ENCODE measurements at regions not wholly inside any gene's neighbourhood (a gene's known extent, or its start where the extent isn't known, plus 50 kb on each side); places are given as distances from the start of the nearest gene placed in this dataset.
"Not testable (repeated sequence)": the region's sequence is repeated elsewhere in the genome, so short reads cannot be mapped to it uniquely, and the experiment has no call there.

DNA sequence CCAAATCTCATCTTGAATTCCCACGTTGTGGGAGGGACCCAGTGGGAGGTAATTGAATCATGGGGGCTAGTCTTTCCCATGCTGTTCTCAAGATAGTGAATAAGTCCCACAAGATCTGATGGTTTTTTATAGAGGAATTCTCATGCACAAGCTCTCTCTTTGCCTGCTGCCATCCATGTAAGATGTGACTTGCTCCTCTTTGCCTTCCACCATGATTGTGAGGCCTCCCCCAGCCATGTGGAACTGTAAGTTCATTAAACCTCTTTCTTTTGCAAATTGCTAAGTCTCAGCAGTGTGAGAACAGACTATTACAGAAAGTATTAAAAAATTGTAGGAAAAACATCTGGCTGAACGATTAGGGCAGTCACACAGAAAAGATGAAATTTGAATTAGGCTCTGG lies 921.8 kb downstream of the MCTP2 start:
- not testable (repeated sequence) for H3K4me1 Mint-ChIP-seq, DNase-seq, H3K4me3 Mint-ChIP-seq, H3K36me3 Mint-ChIP-seq, H3K27me3 Mint-ChIP-seq, H3K27ac Mint-ChIP-seq
- peaks cover 13% of the 10 kb centered on the region for H3K9me3 Mint-ChIP-seq

DNA sequence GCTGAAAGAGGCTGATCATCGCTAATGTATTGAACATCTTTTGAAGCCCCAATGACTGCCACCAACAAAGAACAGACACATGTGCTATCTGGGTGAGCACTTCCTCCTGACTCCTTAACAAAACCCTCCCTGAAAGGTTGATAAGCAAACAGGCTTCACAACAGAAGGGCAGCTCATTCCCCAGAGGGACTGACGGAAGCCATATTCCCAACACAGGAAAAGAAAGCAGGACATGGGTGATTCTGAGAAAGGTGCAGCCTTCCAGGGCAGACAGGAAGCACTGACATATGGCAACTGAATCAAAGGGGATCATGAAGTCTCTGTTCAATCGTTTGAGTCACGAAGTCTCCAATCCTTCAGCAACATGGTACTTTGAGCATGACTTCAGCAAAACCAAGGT lies 929.0 kb downstream of the MCTP2 start:
- Mint-ChIP-seq H3K27me3 (no peaks in the 10 kb centered on the region), H3K4me3 (no peak overlapping the region), H3K27ac (no peak overlapping the region), H3K9me3 (peaks cover 2% of the 10 kb centered on the region), H3K36me3 (no peaks in the 10 kb centered on the region), H3K4me1 (no peaks in the 10 kb centered on the region)
- no peak for DNase-seq

DNA sequence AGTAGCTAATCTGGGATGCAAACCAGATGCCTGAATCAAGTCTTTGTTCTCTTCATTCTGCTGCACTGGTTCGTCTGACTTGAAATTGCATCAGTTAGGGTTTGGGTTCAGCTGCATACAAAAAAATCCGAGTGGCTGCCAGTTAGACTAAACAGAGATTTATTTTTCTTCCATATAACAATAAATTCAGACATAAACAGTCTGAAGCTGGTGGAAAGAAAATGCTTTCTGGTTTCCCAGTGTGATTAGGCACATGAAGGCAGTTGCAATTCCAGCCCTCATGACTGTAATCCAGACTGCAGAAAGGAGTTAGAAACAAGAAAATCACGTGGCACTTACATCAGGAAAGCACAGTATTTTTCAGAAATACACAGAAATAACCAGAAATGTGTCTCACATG lies 930.7 kb downstream of the MCTP2 start:
- no peaks in the 10 kb centered on the region for H3K4me1 Mint-ChIP-seq
- no peaks in the 10 kb centered on the region for H3K36me3 Mint-ChIP-seq
- H3K27ac Mint-ChIP-seq: no peak overlapping the region
- peaks cover 3% of the 10 kb centered on the region for H3K9me3 Mint-ChIP-seq
- H3K27me3 Mint-ChIP-seq: peaks cover under 1% of the 10 kb centered on the region
- no peak for DNase-seq
- H3K4me3 Mint-ChIP-seq: no peak overlapping the region

DNA sequence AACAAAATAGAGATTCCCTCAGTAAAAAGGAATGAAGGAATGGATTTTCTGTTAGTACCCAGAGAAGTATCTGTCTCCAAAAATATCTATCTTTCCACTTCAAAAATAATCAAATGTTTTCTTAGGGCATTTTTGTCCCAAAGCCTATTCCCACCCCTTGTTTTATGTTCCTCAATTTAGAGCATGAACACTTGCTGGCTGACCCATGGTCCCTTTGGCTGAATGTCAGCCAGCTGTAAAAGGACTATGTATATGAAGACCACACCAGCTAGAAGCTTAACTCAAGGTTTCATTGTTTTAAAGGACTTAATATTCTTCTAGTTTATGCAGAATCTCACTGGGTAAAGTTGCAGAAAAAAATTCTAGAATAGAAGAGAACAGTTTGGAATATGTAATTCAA lies 931.2 kb downstream of the MCTP2 start:
- Mint-ChIP-seq H3K27me3 (peaks cover 5% of the 10 kb centered on the region), H3K27ac (no peak overlapping the region), H3K9me3 (peaks cover 6% of the 10 kb centered on the region), H3K4me1 (no peaks in the 10 kb centered on the region), H3K4me3 (no peak overlapping the region), H3K36me3 (no peaks in the 10 kb centered on the region)
- DNase-seq: no peak

DNA sequence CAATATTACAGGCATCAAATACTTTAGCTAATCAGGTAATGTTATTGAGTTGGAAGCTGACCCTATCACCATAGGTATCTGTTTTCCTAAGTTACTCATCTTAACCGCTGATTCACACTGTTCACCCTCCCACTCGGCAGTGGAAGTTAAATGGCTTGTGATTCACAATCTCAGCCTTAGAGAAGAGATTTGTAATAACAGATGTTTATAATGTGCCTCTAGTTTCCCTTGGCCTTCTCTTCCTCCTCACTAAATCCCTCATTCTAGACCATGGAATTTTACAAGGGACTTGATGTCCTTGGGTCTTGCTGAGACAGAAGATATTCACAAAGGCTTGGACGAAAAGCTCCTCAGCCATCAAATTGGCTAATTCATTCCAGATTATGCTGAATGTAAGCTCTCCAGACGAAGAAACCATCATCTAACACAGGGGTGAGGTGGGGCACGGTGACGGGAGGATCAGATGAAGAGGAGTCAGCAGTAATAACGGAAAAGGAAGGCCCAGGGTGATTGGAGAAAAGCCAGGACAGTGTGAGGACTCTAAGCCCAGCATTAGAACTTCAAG lies 931.7 kb downstream of the MCTP2 start:
- Mint-ChIP-seq H3K9me3 (peaks cover 6% of the 10 kb centered on the region), H3K27me3 (peaks cover 8% of the 10 kb centered on the region), H3K27ac (no peak overlapping the region), H3K36me3 (no peaks in the 10 kb centered on the region), H3K4me3 (no peak overlapping the region), H3K4me1 (no peaks in the 10 kb centered on the region)
- DNase-seq: no peak

DNA sequence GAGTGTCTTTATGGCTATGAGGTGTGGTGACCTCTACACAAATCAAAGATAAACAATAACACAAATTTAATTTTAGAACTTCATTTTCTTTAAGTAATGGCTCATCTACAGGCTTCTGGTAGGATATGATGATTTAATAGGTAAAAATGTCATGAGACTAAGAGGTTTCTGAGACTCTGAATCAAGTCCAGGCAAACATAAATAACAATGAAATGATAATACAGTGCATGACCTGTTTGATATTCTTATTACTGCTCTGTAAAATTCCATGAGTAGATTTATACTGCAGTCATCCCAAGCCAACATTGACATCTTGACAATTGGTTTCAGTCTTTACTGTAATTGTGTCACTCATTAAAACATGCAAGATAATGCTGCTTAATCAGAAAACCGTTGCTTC lies 936.8 kb downstream of the MCTP2 start:
- Mint-ChIP-seq H3K27me3 (peaks cover 24% of the 10 kb centered on the region), H3K4me3 (no peak overlapping the region), H3K27ac (no peak overlapping the region), H3K9me3 (peaks cover 6% of the 10 kb centered on the region), H3K36me3 (no peaks in the 10 kb centered on the region), H3K4me1 (no peaks in the 10 kb centered on the region)
- no peak for DNase-seq

DNA sequence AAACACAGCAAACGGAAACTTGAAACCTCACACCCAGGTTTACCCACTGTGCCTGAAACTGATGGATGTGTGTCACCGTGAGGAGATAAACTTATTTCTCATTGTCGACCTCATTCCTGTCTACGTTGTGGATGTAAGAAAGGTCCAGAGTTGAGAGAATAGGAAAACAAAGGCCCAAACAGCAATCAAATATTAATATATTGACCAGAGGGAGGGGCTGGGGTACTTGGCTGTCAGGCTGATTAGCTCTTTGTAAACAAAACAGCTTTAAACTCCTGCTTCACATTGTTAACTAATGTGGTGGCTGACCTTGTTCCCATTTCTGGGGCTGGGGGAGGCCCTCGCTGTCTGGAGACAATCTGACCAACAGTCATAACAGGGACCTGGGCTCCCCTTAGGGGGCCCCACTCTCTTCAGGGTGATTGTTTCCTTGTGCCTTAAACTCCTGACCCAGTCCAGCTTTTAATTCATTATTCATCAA lies 937.6 kb downstream of the MCTP2 start:
- no peak for DNase-seq
- Mint-ChIP-seq H3K4me1 (no peaks in the 10 kb centered on the region), H3K27ac (no peak overlapping the region), H3K9me3 (peaks cover 6% of the 10 kb centered on the region), H3K4me3 (no peak overlapping the region), H3K36me3 (no peaks in the 10 kb centered on the region), H3K27me3 (peaks cover 24% of the 10 kb centered on the region)

DNA sequence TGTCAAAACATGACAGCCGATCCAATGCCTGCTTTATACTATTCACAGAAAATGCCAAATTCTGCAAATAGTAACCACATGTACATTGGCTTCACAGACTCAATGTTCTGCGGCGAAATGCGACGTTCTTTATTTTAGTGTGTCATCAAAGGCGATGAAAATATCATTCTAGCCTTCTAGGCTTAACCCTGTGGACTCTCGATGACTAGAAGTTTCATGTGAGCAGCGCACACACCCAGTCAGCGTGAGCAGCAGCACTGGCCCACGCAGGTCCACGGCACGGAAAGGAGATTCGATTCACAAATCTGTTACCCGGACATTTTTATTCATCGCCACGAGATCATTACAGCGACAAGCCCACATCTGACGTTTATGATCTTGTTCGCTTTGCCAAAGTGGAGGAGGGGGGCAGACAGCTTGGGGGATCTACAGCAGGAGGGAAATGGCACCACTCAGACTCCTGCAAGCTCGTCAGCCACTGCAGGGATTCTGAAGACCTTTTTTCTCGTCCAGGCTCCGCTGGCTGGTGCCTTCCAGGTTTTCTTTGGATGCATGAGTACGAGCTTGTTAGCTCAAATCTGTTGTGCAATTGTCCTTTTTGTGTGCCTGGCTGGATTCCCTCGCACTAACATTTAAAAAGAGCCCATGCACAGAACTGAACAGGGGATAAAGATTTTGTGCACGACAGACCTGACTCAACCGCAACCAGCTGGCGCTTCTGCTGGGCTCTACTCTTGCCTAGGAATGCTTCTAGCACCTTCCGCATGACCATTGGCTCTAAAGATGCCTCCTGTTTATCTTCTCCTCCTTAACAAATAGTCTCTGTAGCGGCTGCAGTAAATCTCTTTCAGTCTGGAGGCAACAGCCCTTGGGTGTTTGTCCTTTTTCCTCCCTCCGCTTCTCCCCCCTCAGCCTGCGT lies 938.4 kb downstream of the MCTP2 start:
- DNase-seq: no peak
- Mint-ChIP-seq H3K36me3 (no peaks in the 10 kb centered on the region), H3K9me3 (peaks cover 6% of the 10 kb centered on the region), H3K4me1 (no peaks in the 10 kb centered on the region), H3K4me3 (no peak overlapping the region), H3K27ac (no peak overlapping the region), H3K27me3 (peaks cover 24% of the 10 kb centered on the region)

DNA sequence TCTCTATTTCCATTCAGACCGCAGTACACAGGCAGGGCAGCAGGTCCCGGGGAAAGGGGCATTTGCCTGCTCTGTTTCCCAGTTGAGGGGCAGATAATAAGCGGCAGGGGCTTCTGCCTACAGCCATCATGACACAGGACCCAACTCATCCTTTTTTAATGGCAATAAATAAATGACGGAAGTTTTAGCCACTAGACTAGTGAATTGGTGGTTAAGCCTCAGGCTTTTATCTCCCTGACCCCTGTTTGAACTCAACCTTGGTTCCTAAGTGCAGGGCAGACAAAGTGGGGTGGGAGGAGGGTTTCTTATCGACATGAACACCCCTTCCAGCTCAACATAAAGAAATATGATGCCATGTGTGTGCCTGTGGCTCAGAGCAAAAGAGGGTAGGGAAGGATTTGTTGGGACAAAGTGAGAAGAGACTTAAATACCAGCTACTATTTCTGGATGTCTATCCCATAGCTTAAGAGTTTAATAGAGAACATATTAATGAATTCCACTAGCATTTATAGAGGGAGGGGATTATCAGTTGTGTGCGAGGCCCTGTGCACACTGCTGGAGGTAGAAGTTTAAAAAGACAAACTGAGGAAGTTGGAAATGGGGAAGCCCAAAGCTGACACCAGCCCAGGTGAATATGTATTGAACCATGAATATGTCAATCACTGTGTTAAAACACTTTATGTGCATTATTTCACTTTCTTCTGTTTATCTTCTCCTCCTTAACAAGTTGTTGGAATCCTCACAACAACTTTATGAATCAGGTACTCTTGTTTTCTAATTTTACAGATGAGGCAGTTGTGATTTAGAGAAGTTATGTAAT lies 939.4 kb downstream of the MCTP2 start:
- H3K4me3 Mint-ChIP-seq: no peak overlapping the region
- no peaks in the 10 kb centered on the region for H3K36me3 Mint-ChIP-seq
- H3K27me3 Mint-ChIP-seq: peaks cover 24% of the 10 kb centered on the region
- DNase-seq: no peak
- H3K9me3 Mint-ChIP-seq: peaks cover 4% of the 10 kb centered on the region
- H3K27ac Mint-ChIP-seq: no peak overlapping the region
- H3K4me1 Mint-ChIP-seq: no peaks in the 10 kb centered on the region

DNA sequence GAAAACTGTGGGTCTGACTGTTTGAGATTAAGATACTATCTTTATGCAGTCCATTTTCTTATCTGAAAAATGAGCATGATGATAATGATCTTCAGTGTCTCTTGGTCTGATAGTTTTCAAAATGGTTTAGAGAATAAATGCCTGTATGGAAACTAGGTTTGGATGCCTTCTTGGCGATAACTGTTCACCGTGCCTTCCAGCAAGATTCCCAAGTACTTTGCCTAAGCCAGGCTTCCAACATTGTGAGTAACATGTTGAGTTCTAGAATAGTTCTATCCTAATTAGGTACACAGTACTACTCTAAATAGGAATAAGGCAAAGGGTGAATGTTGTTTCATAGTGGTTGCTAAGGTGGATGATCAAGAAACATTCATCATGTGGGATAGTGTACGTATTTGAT lies 940.2 kb downstream of the MCTP2 start:
- Mint-ChIP-seq H3K9me3 (peaks cover 4% of the 10 kb centered on the region), H3K27me3 (peaks cover 24% of the 10 kb centered on the region), H3K4me3 (no peak overlapping the region), H3K4me1 (no peaks in the 10 kb centered on the region), H3K27ac (no peak overlapping the region), H3K36me3 (no peaks in the 10 kb centered on the region)
- no peak for DNase-seq

DNA sequence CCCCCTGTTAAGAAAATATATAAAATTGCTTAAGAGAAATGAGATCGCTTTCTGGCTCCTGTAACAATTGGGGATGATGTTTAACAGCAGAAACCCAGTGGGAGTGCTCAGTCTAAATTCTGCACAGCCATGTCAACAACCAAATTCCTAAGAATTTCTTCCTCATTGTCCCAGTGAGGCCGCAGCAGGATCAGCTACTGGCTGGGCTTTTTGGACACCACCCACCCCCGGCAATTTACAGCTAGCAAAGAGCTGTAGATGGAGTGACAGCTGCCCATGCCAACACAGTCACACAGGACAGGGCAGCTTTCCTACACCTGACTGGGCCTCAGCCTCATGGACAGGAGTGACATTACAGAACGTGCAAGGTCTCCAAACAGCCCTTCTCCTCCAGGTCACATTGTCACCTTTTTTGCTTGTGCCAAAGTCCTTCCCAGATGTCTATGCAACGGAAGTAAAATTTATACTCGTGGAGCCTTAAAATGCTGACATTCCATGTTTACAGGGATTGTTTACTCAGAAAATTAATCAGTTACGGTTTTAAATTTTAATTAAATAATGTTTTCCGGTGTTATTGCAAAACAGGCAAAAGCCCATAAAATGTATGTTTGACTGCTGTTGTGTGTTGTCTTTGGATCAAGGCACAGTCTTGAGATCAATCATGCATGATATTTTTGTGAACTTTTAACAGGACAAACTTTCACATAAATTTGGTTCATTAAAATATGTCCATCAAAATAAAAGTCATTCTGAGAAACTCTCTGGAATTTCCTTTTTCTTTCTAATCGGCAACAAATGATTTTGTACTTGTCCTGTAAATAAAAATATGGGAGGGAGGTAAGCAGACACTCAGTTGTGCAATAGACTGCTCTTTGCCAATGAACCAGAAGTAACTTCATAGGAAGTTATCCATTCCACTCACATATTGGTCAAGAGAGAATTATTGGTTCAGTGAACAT lies 943.2 kb downstream of the MCTP2 start:
- Mint-ChIP-seq H3K27me3 (peaks cover 14% of the 10 kb centered on the region), H3K4me3 (no peak overlapping the region), H3K36me3 (no peaks in the 10 kb centered on the region), H3K27ac (no peak overlapping the region), H3K4me1 (no peaks in the 10 kb centered on the region), H3K9me3 (no peaks in the 10 kb centered on the region)
- no peak for DNase-seq

DNA sequence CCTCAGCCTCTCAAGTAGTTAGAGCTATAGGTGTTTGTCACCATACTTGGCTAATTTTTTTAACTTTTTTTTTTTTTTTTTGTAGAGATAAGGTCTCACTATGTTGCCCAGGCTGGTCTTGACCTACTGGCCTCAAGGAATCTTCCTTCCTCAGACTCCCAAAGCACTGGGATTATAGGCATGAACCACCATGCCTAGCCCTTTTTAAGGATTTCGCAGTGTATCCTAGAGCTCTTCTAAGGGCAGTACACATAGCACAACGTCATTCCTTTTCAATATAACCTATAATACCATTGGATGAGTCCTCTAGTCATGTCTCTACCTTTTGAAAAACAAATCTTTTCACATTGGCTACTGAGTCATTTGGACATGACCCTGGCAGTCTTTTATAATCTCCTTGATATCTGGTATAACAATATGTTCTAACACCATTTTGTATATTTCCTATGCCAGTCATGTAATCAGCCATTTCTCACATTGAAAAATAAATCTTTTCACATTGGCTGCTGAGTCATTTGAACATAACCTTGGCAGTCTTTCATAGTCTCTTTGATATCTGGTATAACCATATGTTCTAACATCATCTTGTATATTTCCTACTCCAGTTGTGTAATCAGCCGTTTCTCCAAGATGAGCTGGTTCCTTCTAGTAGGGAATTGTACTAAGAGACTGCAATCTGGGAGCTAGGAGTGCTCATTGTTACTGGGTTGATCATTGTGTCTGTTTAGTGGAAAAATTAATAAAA lies 944.7 kb downstream of the MCTP2 start:
- Mint-ChIP-seq H3K27me3 (peaks cover 4% of the 10 kb centered on the region), H3K4me1 (no peaks in the 10 kb centered on the region), H3K27ac (no peak overlapping the region), H3K9me3 (peaks cover 6% of the 10 kb centered on the region), H3K4me3 (no peak overlapping the region), H3K36me3 (no peaks in the 10 kb centered on the region)
- no peak for DNase-seq

DNA sequence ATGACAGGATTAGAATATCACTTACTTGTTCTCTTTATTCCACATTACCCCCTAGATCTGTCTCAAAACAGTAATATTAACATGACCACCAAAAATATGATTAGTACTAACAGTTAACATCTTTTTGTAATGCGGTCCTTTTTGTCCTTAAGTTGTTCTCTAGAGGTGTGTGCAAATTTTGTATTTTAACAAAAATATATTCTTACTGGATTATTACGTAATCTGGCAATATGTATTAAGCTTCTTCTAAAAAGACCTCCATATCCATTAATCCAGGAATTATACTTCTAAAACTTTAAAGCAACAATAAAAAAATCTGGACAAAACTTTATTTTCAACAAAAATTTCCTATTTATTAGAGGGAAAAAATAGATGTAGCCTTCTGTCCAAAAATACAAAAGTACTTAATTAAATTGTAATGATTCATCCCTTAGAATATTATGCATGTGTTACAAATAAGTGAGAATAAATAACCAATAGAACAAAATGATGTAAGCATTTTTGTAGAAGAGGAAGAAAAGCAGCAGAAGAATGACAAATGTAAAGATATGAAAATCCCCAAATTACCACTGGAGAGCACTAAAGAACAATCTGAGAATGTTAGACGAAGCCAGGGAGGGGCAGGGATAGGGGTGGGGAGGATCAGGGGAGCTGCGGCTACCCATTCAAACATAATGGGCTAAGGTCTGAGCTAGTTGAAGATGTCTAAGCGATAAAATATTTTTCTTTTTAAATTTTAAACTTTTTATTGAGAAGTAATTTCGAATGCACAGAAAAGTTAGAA lies 945.6 kb downstream of the MCTP2 start:
- no peaks in the 10 kb centered on the region for H3K36me3 Mint-ChIP-seq
- H3K9me3 Mint-ChIP-seq: peaks cover 6% of the 10 kb centered on the region
- H3K27me3 Mint-ChIP-seq: peaks cover 4% of the 10 kb centered on the region
- H3K4me1 Mint-ChIP-seq: no peaks in the 10 kb centered on the region
- H3K27ac Mint-ChIP-seq: no peak overlapping the region
- no peak overlapping the region for H3K4me3 Mint-ChIP-seq
- DNase-seq: no peak
